OCI-LY7 (cell line): ENCODE measurements at regions not wholly inside any gene's neighbourhood (a gene's known extent, or its start where the extent isn't known, plus 50 kb on each side); places are given as distances from the start of the nearest gene placed in this dataset.

ENCODE experiments used
- EZH2phosphoT487 ChIP-seq: fragments of 200-600 bp; sonication (generic); IDR thresholded peaks from 2 replicates; pipeline ENCODE4 v1.6.1; 2018; ENCODE audit warnings: low read depth, borderline replicate concordance, mild to moderate bottlenecking, mixed run types, antibody characterized with exemption, low read length, moderate library complexity, mixed read lengths
- TF ChIP-seq, protein P1 (sequence below): fragments of 200-600 bp; sonication (generic); conservative IDR thresholded peaks from 2 replicates; pipeline ENCODE4 v1.5.1; 2014; ENCODE audit warnings: mild to moderate bottlenecking, antibody characterized with exemption, low read length, moderate library complexity, mixed read lengths

DNA sequence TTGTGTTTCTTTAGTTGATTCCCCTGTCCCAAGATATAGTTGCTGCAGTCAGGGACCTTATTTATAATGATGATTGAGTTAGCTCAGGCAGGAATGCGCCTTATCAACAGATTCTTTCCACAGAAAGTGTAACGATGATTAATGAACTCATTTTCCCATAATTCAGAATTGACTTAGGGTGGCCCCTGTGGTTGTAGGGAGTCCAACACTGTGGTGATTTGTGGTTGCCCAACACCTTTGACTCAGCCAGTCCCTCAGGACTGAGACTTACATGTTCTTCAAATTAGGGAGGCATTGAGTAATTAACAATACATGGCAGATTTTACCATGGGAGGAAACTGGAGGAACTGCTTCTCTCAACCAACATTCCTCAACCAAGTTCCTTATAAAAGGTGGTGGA lies 221.9 kb downstream of the GABRG2 start:
- TF ChIP-seq, protein P1, sequence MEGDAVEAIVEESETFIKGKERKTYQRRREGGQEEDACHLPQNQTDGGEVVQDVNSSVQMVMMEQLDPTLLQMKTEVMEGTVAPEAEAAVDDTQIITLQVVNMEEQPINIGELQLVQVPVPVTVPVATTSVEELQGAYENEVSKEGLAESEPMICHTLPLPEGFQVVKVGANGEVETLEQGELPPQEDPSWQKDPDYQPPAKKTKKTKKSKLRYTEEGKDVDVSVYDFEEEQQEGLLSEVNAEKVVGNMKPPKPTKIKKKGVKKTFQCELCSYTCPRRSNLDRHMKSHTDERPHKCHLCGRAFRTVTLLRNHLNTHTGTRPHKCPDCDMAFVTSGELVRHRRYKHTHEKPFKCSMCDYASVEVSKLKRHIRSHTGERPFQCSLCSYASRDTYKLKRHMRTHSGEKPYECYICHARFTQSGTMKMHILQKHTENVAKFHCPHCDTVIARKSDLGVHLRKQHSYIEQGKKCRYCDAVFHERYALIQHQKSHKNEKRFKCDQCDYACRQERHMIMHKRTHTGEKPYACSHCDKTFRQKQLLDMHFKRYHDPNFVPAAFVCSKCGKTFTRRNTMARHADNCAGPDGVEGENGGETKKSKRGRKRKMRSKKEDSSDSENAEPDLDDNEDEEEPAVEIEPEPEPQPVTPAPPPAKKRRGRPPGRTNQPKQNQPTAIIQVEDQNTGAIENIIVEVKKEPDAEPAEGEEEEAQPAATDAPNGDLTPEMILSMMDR = no peak
- no peak for TF ChIP-seq EZH2phosphoT487
